Karpas-422 (cell line): ENCODE measurements at regions not wholly inside any gene's neighbourhood (a gene's known extent, or its start where the extent isn't known, plus 50 kb on each side); places are given as distances from the start of the nearest gene placed in this dataset.

Experiments
- DNase-seq: peaks from one replicate; pipeline ENCODE4 v3.0.0-alpha.2; 2015
- H2AFZ ChIP-seq: fragments of 200-600 bp; sonication (generic); 2 replicates; pipeline ENCODE4 v1.6.1; 2014; ENCODE audit warnings: antibody characterized with exemption, low read length, mixed read lengths
- H3K27ac ChIP-seq: fragments of 200-600 bp; sonication (generic); 2 replicates; pipeline ENCODE4 v1.5.1; 2014; ENCODE audit warnings: mild to moderate bottlenecking, low read length, moderate library complexity
- H3K27me3 ChIP-seq: fragments of 200-600 bp; sonication (generic); 2 replicates; pipeline ENCODE4 v1.6.1; 2014; ENCODE audit warnings: low read length, mixed read lengths
- H3K36me3 ChIP-seq: fragments of 200-600 bp; sonication (generic); 2 replicates; pipeline ENCODE4 v1.6.1; 2014; ENCODE audit warnings: low read length, mixed read lengths; ENCODE audit not compliant: insufficient read depth
- H3K4me1 ChIP-seq: fragments of 200-600 bp; sonication (generic); 2 replicates; pipeline ENCODE4 v1.6.1; 2014; ENCODE audit warnings: mild to moderate bottlenecking, low read length, mixed read lengths
- H3K4me2 ChIP-seq: fragments of 200-600 bp; sonication (generic); 2 replicates; pipeline ENCODE4 v1.6.1; 2014; ENCODE audit warnings: low read length, low read depth, mild to moderate bottlenecking; ENCODE audit not compliant: poor library complexity, severe bottlenecking
- H3K4me3 ChIP-seq: fragments of 200-600 bp; sonication (generic); 2 replicates; pipeline ENCODE4 v1.5.1; 2014; ENCODE audit warnings: mild to moderate bottlenecking, antibody characterized with exemption, low read length, mixed read lengths
- H3K79me2 ChIP-seq: fragments of 200-600 bp; sonication (generic); 2 replicates; pipeline ENCODE4 v1.6.1; 2014; ENCODE audit warnings: mild to moderate bottlenecking, low read length, mixed read lengths
- H3K9ac ChIP-seq: fragments of 200-600 bp; sonication (generic); 2 replicates; pipeline ENCODE4 v1.6.0; 2014; ENCODE audit warnings: low read length
- H3K9me2 ChIP-seq: fragments of 200-600 bp; sonication (generic), shearing (Covaris generic); replicated peaks from 2 replicates; pipeline ENCODE4 v1.6.0; 2014; ENCODE audit warnings: mild to moderate bottlenecking, low read length, moderate library complexity; ENCODE audit not compliant: insufficient read depth
- H3K9me3 ChIP-seq: fragments of 300-700, 200-600 bp; sonication (generic); 2 replicates; pipeline ENCODE4 v1.6.1; 2014; ENCODE audit warnings: low read length, mixed read lengths
- H4K20me1 ChIP-seq: fragments of 200-600 bp; sonication (generic); 2 replicates; pipeline ENCODE4 v1.6.1; 2014; ENCODE audit warnings: mild to moderate bottlenecking, antibody characterized with exemption, low read length, low read depth; ENCODE audit not compliant: insufficient read depth

- Histone ChIP-seq H3K79me2 (no peaks in the 10 kb centered on the region), H3K9me3 (no peaks in the 10 kb centered on the region)
These were observed 134.2 kb upstream of the MAF start for GRCh38 chr16:79734721-79735120.

GRCh38 chr16:79728923-79729240 lies 128.3 kb upstream of the MAF start:
- Histone ChIP-seq H3K9me2 (no peaks in the 10 kb centered on the region; the same call in 1 of the 2 replicates), H3K79me2 (no peaks in the 10 kb centered on the region), H2AFZ (no peak overlapping the region), H3K9me3 (no peaks in the 10 kb centered on the region), H3K4me3 (no peak overlapping the region), H3K9ac (no peak overlapping the region), H3K27ac (no peak overlapping the region), H3K4me1 (no peaks in the 10 kb centered on the region), H3K4me2 (no peak overlapping the region), H3K36me3 (no peaks in the 10 kb centered on the region), H3K27me3 (no peaks in the 10 kb centered on the region), H4K20me1 (no peaks in the 10 kb centered on the region)
- no peak for DNase-seq

More at GRCh38 chr16:79734721-79735120, 134.2 kb upstream of the MAF start:
- Histone ChIP-seq H3K36me3 (no peaks in the 10 kb centered on the region), H3K9me2 (no peaks in the 10 kb centered on the region), H4K20me1 (no peaks in the 10 kb centered on the region), H3K4me3 (no peak overlapping the region), H3K4me2 (no peak overlapping the region), H3K27ac (no peak overlapping the region), H2AFZ (no peak overlapping the region), H3K4me1 (no peaks in the 10 kb centered on the region), H3K27me3 (no peaks in the 10 kb centered on the region), H3K9ac (no peak overlapping the region)
- DNase-seq = no peak

GRCh38 chr16:79728048-79728922 lies 127.7 kb upstream of the MAF start:
- Histone ChIP-seq H3K27ac (no peak overlapping the region), H2AFZ (no peak overlapping the region), H3K4me2 (no peak overlapping the region), H3K9me3 (no peaks in the 10 kb centered on the region), H3K9me2 (no peaks in the 10 kb centered on the region; the same call in 1 of the 2 replicates), H3K36me3 (no peaks in the 10 kb centered on the region), H3K27me3 (no peaks in the 10 kb centered on the region), H3K79me2 (no peaks in the 10 kb centered on the region), H4K20me1 (no peaks in the 10 kb centered on the region), H3K9ac (no peak overlapping the region), H3K4me3 (no peak overlapping the region), H3K4me1 (no peaks in the 10 kb centered on the region)
- DNase-seq = no peak

- Histone ChIP-seq H4K20me1 (no peaks in the 10 kb centered on the region), H2AFZ (no peak overlapping the region), H3K27me3 (no peaks in the 10 kb centered on the region), H3K27ac (no peak overlapping the region), H3K9me2 (no peaks in the 10 kb centered on the region; the same call in 1 of the 2 replicates), H3K4me2 (no peak overlapping the region), H3K9me3 (no peaks in the 10 kb centered on the region), H3K36me3 (no peaks in the 10 kb centered on the region), H3K4me3 (no peak overlapping the region), H3K79me2 (no peaks in the 10 kb centered on the region), H3K9ac (no peak overlapping the region), H3K4me1 (no peaks in the 10 kb centered on the region)
- no peak for DNase-seq
These were observed 126.4 kb upstream of the MAF start for GRCh38 chr16:79726902-79727301.

- no peaks in the 10 kb centered on the region for H3K79me2 ChIP-seq
- H3K4me3 ChIP-seq = no peak overlapping the region
- H3K9me2 ChIP-seq = no peaks in the 10 kb centered on the region; the same call in 1 of the 2 replicates
- H3K27ac ChIP-seq = no peak overlapping the region
- H3K4me1 ChIP-seq = no peaks in the 10 kb centered on the region
- H3K36me3 ChIP-seq = no peaks in the 10 kb centered on the region
- DNase-seq = no peak
- H2AFZ ChIP-seq = no peak overlapping the region
- no peaks in the 10 kb centered on the region for H3K27me3 ChIP-seq
- no peak overlapping the region for H3K4me2 ChIP-seq
- no peaks in the 10 kb centered on the region for H4K20me1 ChIP-seq
- no peaks in the 10 kb centered on the region for H3K9me3 ChIP-seq
- H3K9ac ChIP-seq = no peak overlapping the region
These were observed 124.5 kb upstream of the MAF start for GRCh38 chr16:79725051-79725450.

- H3K4me2 ChIP-seq = no peak overlapping the region
- H3K9me2 ChIP-seq = no peaks in the 10 kb centered on the region; the same call in 1 of the 2 replicates
- DNase-seq = no peak
- H2AFZ ChIP-seq = no peak overlapping the region
- H3K79me2 ChIP-seq = no peaks in the 10 kb centered on the region
- H3K27me3 ChIP-seq = no peaks in the 10 kb centered on the region
- H3K27ac ChIP-seq = no peak overlapping the region
- no peak overlapping the region for H3K9ac ChIP-seq
- no peaks in the 10 kb centered on the region for H3K36me3 ChIP-seq
- no peaks in the 10 kb centered on the region for H3K9me3 ChIP-seq
- no peak overlapping the region for H3K4me3 ChIP-seq
- no peaks in the 10 kb centered on the region for H4K20me1 ChIP-seq
- H3K4me1 ChIP-seq = no peaks in the 10 kb centered on the region
These were observed 123.1 kb upstream of the MAF start for GRCh38 chr16:79723583-79724168.

- Histone ChIP-seq H3K79me2 (no peaks in the 10 kb centered on the region), H3K27me3 (no peaks in the 10 kb centered on the region), H4K20me1 (no peaks in the 10 kb centered on the region), H3K9me3 (no peaks in the 10 kb centered on the region), H3K36me3 (no peaks in the 10 kb centered on the region), H2AFZ (no peak overlapping the region), H3K4me2 (no peak overlapping the region), H3K9ac (no peak overlapping the region), H3K4me3 (no peak overlapping the region), H3K4me1 (no peaks in the 10 kb centered on the region), H3K9me2 (no peaks in the 10 kb centered on the region), H3K27ac (no peak overlapping the region)
- no peak for DNase-seq
These were observed 120.7 kb upstream of the MAF start for GRCh38 chr16:79721270-79721669.

- H3K4me1 ChIP-seq = no peaks in the 10 kb centered on the region
- H3K36me3 ChIP-seq = no peaks in the 10 kb centered on the region
- H3K9me2 ChIP-seq = no peaks in the 10 kb centered on the region
- H3K9me3 ChIP-seq = no peaks in the 10 kb centered on the region
- DNase-seq = no peak
- H4K20me1 ChIP-seq = no peaks in the 10 kb centered on the region
- no peaks in the 10 kb centered on the region for H3K27me3 ChIP-seq
- no peak overlapping the region for H3K27ac ChIP-seq
- no peak overlapping the region for H3K9ac ChIP-seq
- H2AFZ ChIP-seq = no peak overlapping the region
- H3K4me2 ChIP-seq = no peak overlapping the region
- H3K79me2 ChIP-seq = no peaks in the 10 kb centered on the region
- no peak overlapping the region for H3K4me3 ChIP-seq
These were observed 117.0 kb upstream of the MAF start for GRCh38 chr16:79717333-79718137.
